Liver (tissue), 8 donors: ENCODE measurements at regions not wholly inside any gene's neighbourhood (a gene's known extent, or its start where the extent isn't known, plus 50 kb on each side); places are given as distances from the start of the nearest gene placed in this dataset.

Source experiments
- DNase-seq: peaks from one replicate; pipeline ENCODE4 v3.0.0-alpha.2; 2017; ENCODE audit warnings: low spot score
- H3K27ac ChIP-seq, 2 donors: one replicate each; pipeline ENCODE4 v1.7.0; 2013; ENCODE audit warnings: inconsistent platforms in 2 of 2, low read length in 2 of 2, control low read depth in 1 of 2, low read depth in 1 of 2, mild to moderate bottlenecking in 1 of 2
- H3K27me3 ChIP-seq, 4 donors: one replicate each; pipeline versions ENCODE4 v1.6.1 to v1.7.0; 2013; ENCODE audit warnings: low read length in 3 of 4, inconsistent platforms in 1 of 4, mild to moderate bottlenecking in 1 of 4, moderate library complexity in 1 of 4; ENCODE audit not compliant: control insufficient read depth in 4 of 4, insufficient read depth in 4 of 4
- H3K36me3 ChIP-seq, 4 donors: one replicate each; pipeline versions ENCODE4 v1.6.1 to v1.7.0; 2013; ENCODE audit warnings: low read length in 3 of 4, mild to moderate bottlenecking in 3 of 4, low read depth in 1 of 4, moderate library complexity in 1 of 4; ENCODE audit not compliant: control insufficient read depth in 4 of 4, insufficient read depth in 3 of 4
- H3K4me1 ChIP-seq, 4 donors: one replicate each; pipeline versions ENCODE4 v1.6.1 to v1.7.0; 2013; ENCODE audit warnings: low read length in 3 of 4, mild to moderate bottlenecking in 3 of 4, moderate library complexity in 1 of 4; ENCODE audit not compliant: control insufficient read depth in 4 of 4, insufficient read depth in 4 of 4
- H3K4me3 ChIP-seq, 3 donors: one replicate each; pipeline versions ENCODE4 v1.6.1 to v1.7.0; 2013; ENCODE audit warnings: low read length in 3 of 3, control low read depth in 1 of 3, low read depth in 1 of 3, mild to moderate bottlenecking in 1 of 3
- H3K9ac ChIP-seq, 2 donors: one replicate each; pipeline ENCODE4 v1.7.0; 2013; ENCODE audit warnings: low read length in 2 of 2, mild to moderate bottlenecking in 2 of 2, moderate library complexity in 2 of 2, control low read depth in 1 of 2, low read depth in 1 of 2
- H3K9me3 ChIP-seq, 4 donors: one replicate each; pipeline versions ENCODE4 v1.6.1 to v1.7.0; 2013; ENCODE audit warnings: low read length in 3 of 4; ENCODE audit not compliant: control insufficient read depth in 4 of 4
- FOXA2 ChIP-seq: IDR thresholded peaks from 2 replicates; pipeline ENCODE4 v1.6.1; 2016; ENCODE audit warnings: antibody characterized with exemption
- GABPA ChIP-seq, 2 donors: IDR thresholded peaks in 1 of 2; conservative IDR thresholded peaks in 1 of 2; 2 replicates each; pipeline ENCODE4 v1.6.1; 2016; ENCODE audit warnings: antibody characterized with exemption in 2 of 2, mild to moderate bottlenecking in 1 of 2, moderate library complexity in 1 of 2
- HNF4A ChIP-seq, 2 donors: conservative IDR thresholded peaks; 2 replicates each; pipeline ENCODE4 v1.6.1; 2016; ENCODE audit warnings: antibody characterized with exemption in 2 of 2, mild to moderate bottlenecking in 2 of 2
- HNF4G ChIP-seq: IDR thresholded peaks from 2 replicates; pipeline ENCODE4 v1.6.1; 2016; ENCODE audit warnings: antibody characterized with exemption
- JUND ChIP-seq, 2 donors: IDR thresholded peaks; 2 replicates each; pipeline ENCODE4 v1.6.1; 2016; ENCODE audit warnings: antibody characterized with exemption in 2 of 2
- MAX ChIP-seq: IDR thresholded peaks from 2 replicates; pipeline ENCODE4 v1.6.1; 2016; ENCODE audit warnings: antibody characterized with exemption
- NR2F2 ChIP-seq: IDR thresholded peaks from 2 replicates; pipeline ENCODE4 v1.6.1; 2016; ENCODE audit warnings: antibody characterized with exemption
- RAD21 ChIP-seq, 2 donors: IDR thresholded peaks; 2 replicates each; pipeline ENCODE4 v1.6.1; 2016; ENCODE audit warnings: antibody characterized with exemption in 2 of 2, mild to moderate bottlenecking in 2 of 2
- REST ChIP-seq: IDR thresholded peaks from 2 replicates; pipeline ENCODE4 v1.6.1; 2016; ENCODE audit warnings: antibody characterized with exemption, mild to moderate bottlenecking
- RXRA ChIP-seq, 2 donors: IDR thresholded peaks; 2 replicates each; pipeline ENCODE4 v1.6.1; 2017 to 2018; ENCODE audit warnings: antibody characterized with exemption in 2 of 2, mild to moderate bottlenecking in 1 of 2
- TAF1 ChIP-seq: conservative IDR thresholded peaks from 2 replicates; pipeline ENCODE4 v1.6.1; 2016; ENCODE audit warnings: antibody characterized with exemption, mild to moderate bottlenecking
- YY1 ChIP-seq: IDR thresholded peaks from 2 replicates; pipeline ENCODE4 v1.6.1; 2016; ENCODE audit warnings: antibody characterized with exemption, mild to moderate bottlenecking
- WGBS: extraction: QIAGEN DNeasy Blood & Tissue Kit; methylation state at CpG from one replicate; pipeline ENCODE4 v1.1.7; 2013; 5-methylcytosine and 5-hydroxymethylcytosine counted together
- TF ChIP-seq, protein P1 (sequence below): fragments of 150-350 bp; IDR thresholded peaks from 2 replicates; pipeline ENCODE4 v1.5.1; 2017; ENCODE audit warnings: improper control_type of control experiment, low read depth, low read length; ENCODE audit not compliant: missing input control
- TF ChIP-seq, protein P2 (sequence below): IDR thresholded peaks from 2 replicates; pipeline ENCODE4 v1.6.1; 2016; ENCODE audit warnings: antibody characterized with exemption
- donor health status: healthy.
- donor health status: healthy.
- donor health status: healthy.
- donor health status: healthy.
- donor health status: healthy.

GRCh38 chr5:133821889-133822288 is 146.5 kb downstream of the C5orf15 start:
- Histone ChIP-seq H3K9ac (no peak overlapping the region), H3K27ac (no peak overlapping the region), H3K4me1 (peaks cover 0 to 9% (median 4%) of the 10 kb centered on the region in 4 donors), H3K27me3 (no peaks in the 10 kb centered on the region), H3K4me3 (no peak overlapping the region), H3K9me3 (peaks cover 0 to 2% (median 0%) of the 10 kb centered on the region in 4 donors), H3K36me3 (no peaks in the 10 kb centered on the region)
- WGBS = 82% methylated on average over 3 of the region's 3 CpGs
- DNase-seq = no peak
- TF ChIP-seq, protein P1, sequence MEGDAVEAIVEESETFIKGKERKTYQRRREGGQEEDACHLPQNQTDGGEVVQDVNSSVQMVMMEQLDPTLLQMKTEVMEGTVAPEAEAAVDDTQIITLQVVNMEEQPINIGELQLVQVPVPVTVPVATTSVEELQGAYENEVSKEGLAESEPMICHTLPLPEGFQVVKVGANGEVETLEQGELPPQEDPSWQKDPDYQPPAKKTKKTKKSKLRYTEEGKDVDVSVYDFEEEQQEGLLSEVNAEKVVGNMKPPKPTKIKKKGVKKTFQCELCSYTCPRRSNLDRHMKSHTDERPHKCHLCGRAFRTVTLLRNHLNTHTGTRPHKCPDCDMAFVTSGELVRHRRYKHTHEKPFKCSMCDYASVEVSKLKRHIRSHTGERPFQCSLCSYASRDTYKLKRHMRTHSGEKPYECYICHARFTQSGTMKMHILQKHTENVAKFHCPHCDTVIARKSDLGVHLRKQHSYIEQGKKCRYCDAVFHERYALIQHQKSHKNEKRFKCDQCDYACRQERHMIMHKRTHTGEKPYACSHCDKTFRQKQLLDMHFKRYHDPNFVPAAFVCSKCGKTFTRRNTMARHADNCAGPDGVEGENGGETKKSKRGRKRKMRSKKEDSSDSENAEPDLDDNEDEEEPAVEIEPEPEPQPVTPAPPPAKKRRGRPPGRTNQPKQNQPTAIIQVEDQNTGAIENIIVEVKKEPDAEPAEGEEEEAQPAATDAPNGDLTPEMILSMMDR = no peak

DNA sequence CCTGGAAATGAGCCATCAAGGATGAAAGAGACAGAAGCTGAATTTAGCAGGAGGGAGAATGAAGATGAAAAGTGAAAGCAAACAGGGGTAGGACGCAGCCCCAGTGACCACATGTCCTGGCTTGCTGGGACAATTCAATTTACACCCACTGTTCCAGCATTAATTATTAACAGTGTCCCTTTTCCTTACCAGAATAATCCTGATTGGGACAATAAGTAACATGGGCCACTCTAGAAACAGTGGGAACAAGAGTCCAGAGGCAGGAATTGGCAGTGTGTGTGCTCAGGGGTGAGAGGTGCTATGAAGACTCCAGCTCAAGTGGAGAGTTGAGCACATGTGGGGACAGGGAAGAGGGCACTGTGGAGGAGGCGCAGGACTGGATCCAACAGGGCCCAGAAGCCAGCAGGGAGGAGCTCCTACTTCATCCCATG is 147.1 kb downstream of the C5orf15 start:
- no peak for TF ChIP-seq YY1
- TF ChIP-seq, protein P2, sequence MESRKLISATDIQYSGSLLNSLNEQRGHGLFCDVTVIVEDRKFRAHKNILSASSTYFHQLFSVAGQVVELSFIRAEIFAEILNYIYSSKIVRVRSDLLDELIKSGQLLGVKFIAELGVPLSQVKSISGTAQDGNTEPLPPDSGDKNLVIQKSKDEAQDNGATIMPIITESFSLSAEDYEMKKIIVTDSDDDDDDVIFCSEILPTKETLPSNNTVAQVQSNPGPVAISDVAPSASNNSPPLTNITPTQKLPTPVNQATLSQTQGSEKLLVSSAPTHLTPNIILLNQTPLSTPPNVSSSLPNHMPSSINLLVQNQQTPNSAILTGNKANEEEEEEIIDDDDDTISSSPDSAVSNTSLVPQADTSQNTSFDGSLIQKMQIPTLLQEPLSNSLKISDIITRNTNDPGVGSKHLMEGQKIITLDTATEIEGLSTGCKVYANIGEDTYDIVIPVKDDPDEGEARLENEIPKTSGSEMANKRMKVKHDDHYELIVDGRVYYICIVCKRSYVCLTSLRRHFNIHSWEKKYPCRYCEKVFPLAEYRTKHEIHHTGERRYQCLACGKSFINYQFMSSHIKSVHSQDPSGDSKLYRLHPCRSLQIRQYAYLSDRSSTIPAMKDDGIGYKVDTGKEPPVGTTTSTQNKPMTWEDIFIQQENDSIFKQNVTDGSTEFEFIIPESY = no peak
- TF ChIP-seq JUND (IDR thresholded peaks at IDR 0.05) = no peak
- no peak for TF ChIP-seq TAF1
- no peak for TF ChIP-seq NR2F2
- TF ChIP-seq GABPA (IDR thresholded peaks at IDR 0.05 in 1 of 2, conservative IDR thresholded peaks at IDR 0.05 in 1 of 2) = no peak
- TF ChIP-seq FOXA2 = no peak
- TF ChIP-seq HNF4A (conservative IDR thresholded peaks at IDR 0.05) = peak in 1 of 2 donors; percentile 53
- TF ChIP-seq RXRA (IDR thresholded peaks at IDR 0.05) = peak in 1 of 2 donors; percentile 26
- TF ChIP-seq MAX = peak; percentile 41
- TF ChIP-seq HNF4G = no peak
- Histone ChIP-seq H3K36me3 (no peaks in the 10 kb centered on the region), H3K9me3 (peaks cover 0 to 1% (median 0%) of the 10 kb centered on the region in 4 donors), H3K27ac (peak overlapping the region in 1 of 2 donors; percentile 28), H3K4me3 (no peak overlapping the region), H3K4me1 (peaks cover 0 to 9% (median 4%) of the 10 kb centered on the region in 4 donors), H3K27me3 (no peaks in the 10 kb centered on the region), H3K9ac (no peak overlapping the region)
- WGBS = 48% methylated on average over 2 of the region's 2 CpGs
- no peak for DNase-seq

DNA sequence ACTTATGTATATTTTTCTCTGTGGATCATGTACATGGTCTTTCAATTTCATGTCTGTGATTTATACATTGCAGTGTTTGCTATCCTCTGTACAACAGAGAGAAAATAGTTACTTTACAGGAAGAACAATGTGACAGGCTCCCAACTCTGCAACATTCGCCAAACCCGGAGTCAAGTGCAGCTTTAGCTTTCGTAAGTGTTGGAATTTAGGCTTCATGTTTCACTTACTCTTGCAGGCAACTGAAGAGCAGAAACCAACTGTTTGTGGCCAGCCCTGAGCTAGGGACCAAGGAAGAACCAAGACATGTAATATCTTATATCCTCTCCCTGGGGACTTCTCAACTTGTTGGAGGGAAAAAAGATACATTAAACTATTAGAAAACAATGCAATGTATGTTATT is 147.9 kb downstream of the C5orf15 start:
- DNase-seq = no peak
- Histone ChIP-seq H3K27ac (no peak overlapping the region), H3K4me3 (no peak overlapping the region), H3K27me3 (no peaks in the 10 kb centered on the region), H3K9ac (no peak overlapping the region), H3K9me3 (no peaks in the 10 kb centered on the region), H3K36me3 (no peaks in the 10 kb centered on the region), H3K4me1 (peaks cover 0 to 9% (median 4%) of the 10 kb centered on the region in 4 donors)
- TF ChIP-seq RAD21 (IDR thresholded peaks at IDR 0.05) (no peak), YY1 (no peak), GABPA (IDR thresholded peaks at IDR 0.05 in 1 of 2, conservative IDR thresholded peaks at IDR 0.05 in 1 of 2) (no peak), REST (no peak), FOXA2 (no peak)
- WGBS = 69% methylated on average over 3 of the region's 3 CpGs
